ENCODE measurements at regions not wholly inside any gene's neighbourhood (a gene's known extent, or its start where the extent isn't known, plus 50 kb on each side); places are given as distances from the start of the nearest gene placed in this dataset.

- no peak overlapping the region for H3K4me3 ChIP-seq (replicated peaks; ENCODE audit: low read depth, low read length)
- no peaks in the 10 kb centered on the region for H3K27me3 ChIP-seq (replicated peaks; ENCODE audit: control insufficient read depth, insufficient read depth, low read length)
- no peak for TF ChIP-seq CTCF (IDR thresholded peaks at IDR 0.05; ENCODE audit: insufficient read depth, low read length, poor library complexity, severe bottlenecking)
- H3K36me3 ChIP-seq (ENCODE audit: control insufficient read depth, insufficient read depth, low read length): no peaks in the 10 kb centered on the region
- DNase-seq (ENCODE audit: extremely low read depth, insufficient read length): no peak
These were observed 277.4 kb upstream of the LYZL1 start for GRCh38 chr10:29011516-29011915.

GRCh38 chr10:29012926-29013554, 275.8 kb upstream of the LYZL1 start:
- no peak for DNase-seq (ENCODE audit: extremely low read depth, insufficient read length)
- Histone ChIP-seq H3K36me3 (ENCODE audit: control insufficient read depth, insufficient read depth, low read length) (no peaks in the 10 kb centered on the region), H3K27me3 (replicated peaks; ENCODE audit: control insufficient read depth, insufficient read depth, low read length) (no peaks in the 10 kb centered on the region), H3K4me3 (replicated peaks; ENCODE audit: low read depth, low read length) (no peak overlapping the region)
- no peak for TF ChIP-seq CTCF (IDR thresholded peaks at IDR 0.05; ENCODE audit: insufficient read depth, low read length, poor library complexity, severe bottlenecking)

GRCh38 chr10:29021591-29021990, 267.3 kb upstream of the LYZL1 start:
- no peak for DNase-seq (ENCODE audit: extremely low read depth, insufficient read length)
- H3K36me3 ChIP-seq (ENCODE audit: control insufficient read depth, insufficient read depth, low read length): no peaks in the 10 kb centered on the region
- H3K4me3 ChIP-seq (replicated peaks; ENCODE audit: low read depth, low read length): no peak overlapping the region
- no peaks in the 10 kb centered on the region for H3K27me3 ChIP-seq (replicated peaks; ENCODE audit: control insufficient read depth, insufficient read depth, low read length)
- no peak for TF ChIP-seq CTCF (IDR thresholded peaks at IDR 0.05; ENCODE audit: insufficient read depth, low read length, poor library complexity, severe bottlenecking)

- H3K36me3 ChIP-seq (ENCODE audit: control insufficient read depth, insufficient read depth, low read length): no peaks in the 10 kb centered on the region
- H3K27me3 ChIP-seq (replicated peaks; ENCODE audit: control insufficient read depth, insufficient read depth, low read length): no peaks in the 10 kb centered on the region
- TF ChIP-seq CTCF (IDR thresholded peaks at IDR 0.05; ENCODE audit: insufficient read depth, low read length, poor library complexity, severe bottlenecking): no peak
- no peak for DNase-seq (ENCODE audit: extremely low read depth, insufficient read length)
- H3K4me3 ChIP-seq (replicated peaks; ENCODE audit: low read depth, low read length): no peak overlapping the region
These were observed 266.4 kb upstream of the LYZL1 start for GRCh38 chr10:29022513-29022912.

- H3K27me3 ChIP-seq (replicated peaks; ENCODE audit: control insufficient read depth, insufficient read depth, low read length): no peaks in the 10 kb centered on the region
- H3K36me3 ChIP-seq (ENCODE audit: control insufficient read depth, insufficient read depth, low read length): no peaks in the 10 kb centered on the region
- no peak for TF ChIP-seq CTCF (IDR thresholded peaks at IDR 0.05; ENCODE audit: insufficient read depth, low read length, poor library complexity, severe bottlenecking)
- H3K4me3 ChIP-seq (replicated peaks; ENCODE audit: low read depth, low read length): no peak overlapping the region
- no peak for DNase-seq (ENCODE audit: extremely low read depth, insufficient read length)
These were observed 265.2 kb upstream of the LYZL1 start for GRCh38 chr10:29023678-29024077.

All from GM06990 (cell line).